ENCODE measurements at regions not wholly inside any gene's neighbourhood (a gene's known extent, or its start where the extent isn't known, plus 50 kb on each side); places are given as distances from the start of the nearest gene placed in this dataset.

DNA sequence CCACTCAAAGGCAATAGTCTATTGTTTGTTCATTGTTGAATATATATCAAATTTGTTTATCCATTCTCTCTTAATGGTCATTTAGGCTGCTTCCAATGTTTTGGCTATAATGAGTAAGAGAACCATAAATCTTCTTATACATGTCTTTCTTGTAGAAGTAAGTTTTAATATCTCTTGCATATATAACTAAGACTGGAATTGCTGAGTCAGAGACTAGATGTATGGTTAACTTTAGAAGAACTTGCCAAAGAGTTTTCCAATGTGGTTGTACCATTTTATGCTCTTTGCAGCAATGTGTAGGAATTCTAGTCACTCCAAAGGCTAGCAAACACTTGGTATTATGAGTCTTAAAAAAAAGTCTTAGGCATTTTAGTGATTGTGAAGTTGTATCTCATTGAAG lies 610.0 kb upstream of the GCFC2 start:
- TF ChIP-seq, protein P1, sequence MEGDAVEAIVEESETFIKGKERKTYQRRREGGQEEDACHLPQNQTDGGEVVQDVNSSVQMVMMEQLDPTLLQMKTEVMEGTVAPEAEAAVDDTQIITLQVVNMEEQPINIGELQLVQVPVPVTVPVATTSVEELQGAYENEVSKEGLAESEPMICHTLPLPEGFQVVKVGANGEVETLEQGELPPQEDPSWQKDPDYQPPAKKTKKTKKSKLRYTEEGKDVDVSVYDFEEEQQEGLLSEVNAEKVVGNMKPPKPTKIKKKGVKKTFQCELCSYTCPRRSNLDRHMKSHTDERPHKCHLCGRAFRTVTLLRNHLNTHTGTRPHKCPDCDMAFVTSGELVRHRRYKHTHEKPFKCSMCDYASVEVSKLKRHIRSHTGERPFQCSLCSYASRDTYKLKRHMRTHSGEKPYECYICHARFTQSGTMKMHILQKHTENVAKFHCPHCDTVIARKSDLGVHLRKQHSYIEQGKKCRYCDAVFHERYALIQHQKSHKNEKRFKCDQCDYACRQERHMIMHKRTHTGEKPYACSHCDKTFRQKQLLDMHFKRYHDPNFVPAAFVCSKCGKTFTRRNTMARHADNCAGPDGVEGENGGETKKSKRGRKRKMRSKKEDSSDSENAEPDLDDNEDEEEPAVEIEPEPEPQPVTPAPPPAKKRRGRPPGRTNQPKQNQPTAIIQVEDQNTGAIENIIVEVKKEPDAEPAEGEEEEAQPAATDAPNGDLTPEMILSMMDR (conservative IDR thresholded peaks at IDR 0.05; ENCODE audit: low read length), result no peak
- no peak for TF ChIP-seq EZH2phosphoT487 (IDR thresholded peaks at IDR 0.05; ENCODE audit: borderline replicate concordance)
